HG02571 (cell line): ENCODE measurements at regions not wholly inside any gene's neighbourhood (a gene's known extent, or its start where the extent isn't known, plus 50 kb on each side); places are given as distances from the start of the nearest gene placed in this dataset.

Source experiments
- ATAC-seq: cut with Tn5 transposase; IDR thresholded peaks from one replicate; pipeline ENCODE4 v1.9.1; 2021; ENCODE audit warnings: mild to moderate bottlenecking, moderate library complexity; ENCODE audit not compliant: unreplicated experiment

GRCh38 chr7:32273297-32273696, 203.1 kb upstream of the PDE1C start:
- no peak for ATAC-seq

DNA sequence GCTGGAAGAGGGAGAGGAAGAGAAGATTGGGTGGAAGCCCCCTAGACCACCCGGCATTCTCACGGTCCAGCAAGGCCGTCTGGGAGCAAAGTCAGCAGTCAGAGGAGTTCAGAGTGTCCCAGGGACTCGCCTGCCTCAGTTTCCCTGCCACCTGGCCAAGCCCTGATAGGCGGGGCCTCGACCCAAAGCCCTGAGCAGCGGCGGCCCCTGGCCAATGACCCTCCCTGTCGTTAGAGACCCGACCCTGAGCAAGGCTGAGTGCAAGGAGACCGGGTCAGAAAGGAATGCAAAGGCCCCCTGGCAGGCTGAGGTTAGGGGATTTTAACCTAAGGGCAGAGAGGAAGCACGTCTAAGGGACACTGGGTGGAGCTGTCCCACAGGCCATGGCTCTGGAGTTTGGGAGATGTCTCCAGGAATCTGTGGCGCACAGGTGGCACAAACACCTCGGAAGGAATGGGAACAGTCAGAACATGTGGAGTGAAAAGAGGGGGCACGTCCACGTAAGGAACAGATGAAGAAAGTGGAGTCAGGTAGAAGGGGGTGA, 196.8 kb upstream of the PDE1C start:
- ATAC-seq: no peak

- no peak for ATAC-seq
These were observed 194.6 kb upstream of the PDE1C start for GRCh38 chr7:32264702-32265284.

DNA sequence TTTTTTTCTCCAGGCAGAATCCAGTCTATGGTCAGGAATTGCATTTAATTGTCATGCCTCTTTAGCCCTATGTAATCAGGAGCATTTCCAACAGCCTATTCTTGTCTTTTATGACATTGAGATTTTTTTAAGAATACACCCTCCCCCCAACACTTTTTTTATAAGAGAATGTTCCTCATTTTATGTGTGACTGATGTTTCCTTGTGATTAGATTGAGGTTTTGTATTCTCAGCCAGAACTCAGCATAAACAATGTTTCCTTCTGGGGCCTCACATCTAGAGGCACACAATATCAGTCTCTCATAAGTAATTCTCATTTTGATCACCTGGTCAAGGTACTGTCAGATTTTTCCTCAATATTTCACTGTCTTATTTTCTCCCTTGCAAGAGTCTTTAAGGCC, 193.4 kb upstream of the PDE1C start:
- no peak for ATAC-seq

DNA sequence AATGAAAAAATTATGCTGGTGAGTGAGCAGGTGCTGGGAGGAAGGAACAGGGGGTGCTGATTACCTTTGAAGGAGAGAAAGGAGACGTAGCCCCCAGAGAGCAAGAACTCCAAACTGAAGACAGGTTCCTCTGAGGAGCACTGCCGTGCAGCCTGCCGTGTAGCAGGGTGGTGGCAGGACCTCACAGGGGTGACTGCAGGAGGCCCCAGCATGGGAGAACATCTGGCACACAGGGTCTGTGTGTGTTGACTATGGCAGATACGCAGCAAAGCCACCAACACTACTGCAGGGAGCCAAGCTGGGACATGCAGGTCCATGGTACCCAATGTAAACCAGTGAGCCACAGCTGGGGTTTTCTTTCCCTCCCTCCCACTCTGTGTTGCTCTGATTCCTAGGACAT, 192.1 kb upstream of the PDE1C start:
- ATAC-seq: no peak

DNA sequence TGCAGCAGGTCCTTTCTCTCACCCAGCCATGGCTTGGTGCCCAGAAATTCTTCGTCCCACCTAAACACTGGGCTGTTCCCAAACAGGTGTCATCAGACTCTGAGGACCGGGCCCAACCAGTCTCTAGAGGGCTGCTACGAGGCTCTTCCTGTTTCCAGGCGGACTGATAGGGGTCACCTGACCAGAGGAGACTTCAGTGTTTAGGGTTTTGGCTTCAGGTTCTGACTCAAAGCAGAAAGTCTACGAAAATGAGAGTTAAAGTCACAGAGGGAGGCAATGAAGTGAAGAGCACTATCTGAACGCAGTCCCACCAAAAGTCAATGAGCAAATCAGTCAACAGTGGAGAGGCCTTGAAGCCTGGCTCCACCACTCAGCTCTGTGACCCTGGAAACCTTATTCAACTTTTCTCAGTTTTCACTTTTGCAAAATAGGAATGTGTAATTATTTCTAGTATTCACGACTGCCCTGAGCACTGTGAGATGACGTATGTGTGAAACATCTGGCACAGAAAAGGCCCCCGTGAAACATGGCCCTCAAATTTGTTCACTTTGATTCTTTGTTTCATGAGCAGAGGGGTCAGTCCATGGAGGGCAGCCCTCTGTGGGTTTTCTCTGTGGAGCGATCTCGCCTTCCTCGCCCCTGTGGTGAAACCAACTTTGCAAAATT, 189.9 kb upstream of the PDE1C start:
- ATAC-seq: peak; percentile 93

- no peak for ATAC-seq
These were observed 188.1 kb upstream of the PDE1C start for GRCh38 chr7:32258265-32258664.

DNA sequence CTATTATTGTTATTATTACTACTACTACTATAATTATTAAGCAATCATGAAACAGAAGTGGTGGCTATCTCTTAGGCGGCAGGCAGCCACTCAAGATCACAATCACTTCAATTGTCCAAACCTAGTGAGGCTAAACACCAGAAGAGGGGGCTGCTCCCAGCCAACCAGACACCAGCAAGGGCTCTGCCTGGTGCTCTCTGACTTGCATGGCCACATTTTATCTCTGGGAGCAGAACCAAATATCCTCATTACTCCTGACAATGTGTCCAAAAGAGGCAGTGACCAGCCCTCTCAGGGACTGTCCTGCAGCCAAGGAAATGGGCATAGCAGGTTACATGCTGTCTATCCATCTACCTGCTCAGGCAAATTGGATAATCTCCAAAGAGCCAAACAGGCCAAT, 187.4 kb upstream of the PDE1C start:
- no peak for ATAC-seq

GRCh38 chr7:32256811-32257210, 186.6 kb upstream of the PDE1C start:
- no peak for ATAC-seq

- no peak for ATAC-seq
These were observed 186.2 kb upstream of the PDE1C start for GRCh38 chr7:32256376-32256775.

- no peak for ATAC-seq
These were observed 184.8 kb upstream of the PDE1C start for GRCh38 chr7:32255036-32255435.

DNA sequence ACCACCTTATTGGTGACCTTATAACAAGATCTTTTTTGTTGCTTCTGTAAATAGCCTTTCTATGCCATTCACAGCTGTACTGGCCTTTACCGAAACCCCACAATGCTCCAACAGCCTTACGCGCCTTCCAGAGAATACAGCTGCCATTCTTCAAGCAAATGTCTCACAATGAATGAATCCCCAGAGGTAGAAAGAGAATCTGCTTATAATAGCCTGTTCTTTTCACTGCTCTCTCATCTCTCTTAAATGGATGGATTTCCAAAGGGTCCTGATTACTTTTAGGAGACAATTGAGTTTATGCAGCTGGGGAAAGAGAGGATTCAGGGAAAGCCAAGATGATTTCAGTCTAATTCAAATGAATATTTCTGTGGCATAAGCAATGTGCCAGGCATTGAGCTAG, 183.1 kb upstream of the PDE1C start:
- ATAC-seq: no peak

- no peak for ATAC-seq
These were observed 181.5 kb upstream of the PDE1C start for GRCh38 chr7:32251659-32252058.

- no peak for ATAC-seq
These were observed 180.5 kb upstream of the PDE1C start for GRCh38 chr7:32250471-32251260.

GRCh38 chr7:32250003-32250402, 179.8 kb upstream of the PDE1C start:
- ATAC-seq: no peak

- no peak for ATAC-seq
These were observed 178.3 kb upstream of the PDE1C start for GRCh38 chr7:32248522-32248921.

DNA sequence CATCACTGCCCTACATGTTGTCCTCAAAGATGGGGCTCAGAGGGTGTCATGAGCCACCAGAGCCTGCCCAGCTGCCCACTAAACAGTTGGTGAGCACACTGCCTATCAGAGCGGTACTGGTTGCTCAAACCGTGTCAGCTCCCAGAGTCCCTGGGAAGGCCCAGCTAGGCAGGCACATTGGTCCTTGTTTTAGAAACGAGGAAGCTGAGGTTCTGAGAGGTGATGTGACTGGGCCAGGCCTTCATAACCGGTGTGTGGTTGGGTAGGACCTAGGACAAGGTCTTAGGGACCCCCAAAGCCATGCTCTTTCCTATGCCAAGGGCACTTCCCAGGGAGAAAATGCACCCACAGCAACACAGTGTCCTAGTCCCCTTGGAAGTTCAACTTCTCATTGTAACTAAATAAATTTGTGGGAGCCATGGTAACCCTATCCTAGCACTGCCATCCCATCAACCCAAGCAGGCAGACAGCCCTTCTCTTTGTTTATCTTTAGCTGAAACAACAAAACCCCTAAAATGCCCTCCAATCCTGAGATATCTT, 174.7 kb upstream of the PDE1C start:
- ATAC-seq: no peak

DNA sequence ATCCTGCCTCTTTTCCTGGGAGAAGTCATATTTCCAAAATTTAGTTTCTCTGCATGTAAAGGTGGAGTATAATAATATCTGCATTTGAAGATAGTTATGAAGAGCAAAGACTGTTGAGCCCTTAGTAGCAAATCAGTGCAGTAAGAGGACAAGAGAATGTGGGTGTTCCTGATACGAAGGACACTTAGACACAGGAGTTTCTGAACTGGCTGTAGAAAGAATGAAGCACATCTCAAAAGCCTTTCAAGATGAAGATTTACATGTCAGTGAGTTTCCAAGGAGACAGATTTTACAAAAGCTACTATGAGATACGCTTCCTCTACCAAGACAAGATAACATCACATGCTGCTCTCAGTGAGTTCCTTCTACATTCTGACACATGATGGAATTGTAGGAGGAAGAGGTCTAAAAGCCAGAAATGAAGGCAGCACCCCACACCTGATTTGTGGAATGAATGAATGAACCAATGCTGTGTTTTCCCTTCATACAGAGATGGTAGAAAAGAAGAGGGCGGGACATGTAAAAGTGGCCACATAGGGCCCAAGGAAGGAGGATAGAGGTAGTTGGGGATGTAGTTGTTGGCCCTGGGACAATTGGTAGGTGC, 173.6 kb upstream of the PDE1C start:
- ATAC-seq: no peak

DNA sequence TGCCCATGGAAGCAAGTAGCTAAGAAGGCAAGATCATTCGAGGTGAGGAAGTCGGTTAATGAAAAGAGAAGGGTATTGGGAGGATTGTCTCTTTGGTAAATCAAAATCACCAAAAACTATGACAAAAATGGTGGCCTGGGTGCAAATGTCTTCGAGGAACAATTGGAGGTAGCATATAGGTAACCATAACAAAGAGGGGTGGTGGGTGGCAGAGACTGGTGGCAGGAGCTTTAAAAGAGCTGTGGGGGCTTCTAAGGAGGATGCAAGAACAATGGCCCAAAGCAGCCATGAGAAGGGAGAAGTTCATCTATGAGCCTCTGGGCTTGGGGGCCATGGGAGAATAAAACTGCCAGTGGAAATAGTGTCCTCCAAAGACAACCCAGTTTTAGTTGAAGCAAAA, 172.2 kb upstream of the PDE1C start:
- no peak for ATAC-seq

GRCh38 chr7:32241636-32242035, 171.4 kb upstream of the PDE1C start:
- ATAC-seq: no peak

DNA sequence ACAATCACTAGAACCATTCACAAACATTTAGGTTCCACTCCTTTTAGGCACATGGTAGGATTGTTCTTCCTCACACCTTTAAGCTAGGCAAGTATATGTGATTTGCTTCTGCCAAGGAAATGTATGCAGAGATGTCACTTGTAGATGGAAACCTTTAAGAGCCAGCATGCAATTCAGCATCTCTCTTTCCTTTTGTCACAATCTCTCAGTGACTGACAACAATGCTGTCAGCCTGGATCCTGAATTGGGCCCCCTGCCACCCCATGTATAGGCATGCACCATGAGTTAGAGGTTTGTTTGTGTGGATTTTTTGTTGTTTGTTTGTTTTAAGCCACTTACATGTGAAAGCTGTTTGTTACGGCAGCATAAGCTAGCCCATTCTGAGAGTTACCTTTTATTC, 169.6 kb upstream of the PDE1C start:
- ATAC-seq: no peak
